Epithelial cell of proximal tubule (primary cell): ENCODE measurements at regions not wholly inside any gene's neighbourhood (a gene's known extent, or its start where the extent isn't known, plus 50 kb on each side); places are given as distances from the start of the nearest gene placed in this dataset.

Source experiments
- DNase-seq: peaks from one replicate; pipeline ENCODE4 v3.0.0-alpha.2; 2011; ENCODE audit warnings: low read depth
- H3K4me3 ChIP-seq: 2 replicates; pipeline ENCODE4 v1.5.1; 2011; ENCODE audit warnings: low read depth, mild to moderate bottlenecking, low read length
- CTCF ChIP-seq: conservative IDR thresholded peaks from 2 replicates; pipeline ENCODE4 v1.5.1; 2012; ENCODE audit warnings: low read depth, mild to moderate bottlenecking, low read length

DNA sequence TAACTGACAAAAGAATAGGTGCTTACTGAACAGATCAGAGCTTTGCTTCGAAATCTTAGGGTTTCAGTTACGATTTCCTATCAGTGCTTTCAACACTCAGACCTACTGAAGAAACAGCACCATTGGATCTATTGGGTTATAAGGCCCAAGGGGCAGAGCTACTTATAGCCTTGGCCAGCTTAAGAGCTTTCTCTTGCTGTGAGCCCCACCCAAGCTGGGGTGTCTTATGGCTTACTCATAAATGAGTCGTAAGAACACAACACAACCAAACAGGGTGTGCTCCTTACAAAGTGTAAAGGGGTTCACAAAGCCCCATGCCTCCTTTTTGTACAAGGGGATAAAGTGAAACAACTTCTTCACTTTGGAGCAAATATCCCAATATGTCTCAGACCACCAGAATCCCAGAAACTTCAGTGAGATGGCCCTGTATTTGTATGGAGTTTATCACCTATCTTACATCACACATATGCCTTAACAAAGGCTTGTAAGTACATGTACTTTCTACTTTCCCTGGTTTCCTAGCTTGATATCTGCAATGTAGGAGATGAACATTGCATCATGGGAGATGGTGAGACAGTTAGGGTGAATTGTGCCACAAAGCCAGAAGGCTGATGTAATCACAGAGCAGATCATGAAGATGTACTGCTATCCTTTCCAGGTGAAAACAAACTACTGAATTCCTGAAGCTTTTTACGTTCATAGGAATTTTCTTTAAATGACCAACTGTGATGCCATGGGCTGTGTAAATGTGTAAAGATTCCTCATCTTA lies 115.5 kb upstream of the GLI2 start:
- no peak for DNase-seq
- H3K4me3 ChIP-seq, result no peak overlapping the region
- no peak for TF ChIP-seq CTCF

DNA sequence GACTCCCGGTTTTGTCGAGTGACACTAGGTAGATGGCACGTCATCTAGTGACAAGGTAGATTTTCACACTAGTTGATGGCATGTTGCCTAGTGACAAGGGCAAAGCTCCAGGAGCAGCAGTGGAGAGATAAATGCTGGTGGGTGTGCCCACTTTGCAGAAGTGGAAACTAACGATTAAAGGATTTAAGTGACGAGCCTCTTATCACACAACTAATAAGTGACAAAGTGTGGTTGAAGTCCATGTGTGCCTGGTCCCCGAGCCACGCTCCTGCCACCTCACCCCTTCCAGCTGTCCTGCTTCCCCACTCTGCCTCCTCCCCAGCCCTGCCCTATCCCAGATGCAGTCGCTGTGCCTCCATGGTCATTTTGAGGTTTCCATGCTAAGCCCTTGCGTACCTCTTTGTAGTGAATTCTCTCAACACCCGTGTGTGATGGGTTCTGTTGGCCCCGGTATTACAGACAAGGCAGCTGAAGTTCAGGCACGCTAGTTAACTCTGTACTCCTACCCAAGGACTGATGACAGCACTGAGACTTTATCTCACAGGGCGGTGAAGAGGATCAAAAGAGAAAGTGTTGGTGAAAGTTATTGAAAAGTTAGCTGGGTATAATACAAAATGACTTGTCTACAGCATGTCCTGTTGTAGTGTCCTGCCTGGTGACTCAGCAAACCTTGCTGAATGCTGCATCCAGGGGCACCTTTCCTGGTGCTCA lies 113.4 kb upstream of the GLI2 start:
- H3K4me3 ChIP-seq, result no peak overlapping the region
- no peak for DNase-seq
- no peak for TF ChIP-seq CTCF

- no peak for TF ChIP-seq CTCF
- no peak overlapping the region for H3K4me3 ChIP-seq
- DNase-seq, result no peak
Measured at GRCh38 chr2:120622886-120623753, 112.5 kb upstream of the GLI2 start.

GRCh38 chr2:120624061-120624737 lies 111.5 kb upstream of the GLI2 start:
- H3K4me3 ChIP-seq, result no peak overlapping the region
- no peak for DNase-seq
- TF ChIP-seq CTCF, result no peak

DNA sequence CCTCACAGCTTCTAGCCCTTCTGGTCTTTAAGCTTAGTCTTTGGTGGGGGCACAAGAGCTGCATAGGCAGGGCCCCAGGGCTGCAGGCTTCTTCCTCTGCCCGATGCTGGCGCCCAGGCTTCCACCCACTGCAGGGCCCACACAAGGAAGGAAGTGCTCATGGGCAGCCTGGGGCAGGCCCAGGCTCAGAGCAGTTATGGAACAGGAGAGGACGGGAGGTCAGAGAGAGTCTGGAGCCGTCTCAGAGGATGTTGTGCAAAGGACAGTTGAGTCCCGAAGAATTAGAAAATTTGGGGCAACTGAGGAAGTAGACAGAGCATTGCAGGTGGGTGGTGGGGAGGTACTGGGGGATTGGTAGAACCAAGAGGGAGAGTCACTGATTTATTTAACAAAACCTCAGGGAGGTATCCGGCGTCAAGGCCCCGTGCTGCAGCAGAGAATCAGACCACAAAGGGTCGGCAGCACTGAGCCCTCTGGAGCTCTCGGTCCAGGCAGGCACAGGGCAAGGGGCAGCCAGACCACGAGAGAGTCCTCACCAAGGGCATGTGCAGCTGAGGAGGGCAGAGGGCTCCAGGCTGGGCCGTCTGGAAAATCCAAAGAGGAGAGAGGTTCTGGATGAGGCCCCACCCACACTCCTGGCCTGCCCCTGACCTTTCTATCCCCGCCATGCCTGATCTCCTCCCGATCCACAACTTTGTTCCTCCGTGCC lies 110.8 kb upstream of the GLI2 start:
- no peak for TF ChIP-seq CTCF

DNA sequence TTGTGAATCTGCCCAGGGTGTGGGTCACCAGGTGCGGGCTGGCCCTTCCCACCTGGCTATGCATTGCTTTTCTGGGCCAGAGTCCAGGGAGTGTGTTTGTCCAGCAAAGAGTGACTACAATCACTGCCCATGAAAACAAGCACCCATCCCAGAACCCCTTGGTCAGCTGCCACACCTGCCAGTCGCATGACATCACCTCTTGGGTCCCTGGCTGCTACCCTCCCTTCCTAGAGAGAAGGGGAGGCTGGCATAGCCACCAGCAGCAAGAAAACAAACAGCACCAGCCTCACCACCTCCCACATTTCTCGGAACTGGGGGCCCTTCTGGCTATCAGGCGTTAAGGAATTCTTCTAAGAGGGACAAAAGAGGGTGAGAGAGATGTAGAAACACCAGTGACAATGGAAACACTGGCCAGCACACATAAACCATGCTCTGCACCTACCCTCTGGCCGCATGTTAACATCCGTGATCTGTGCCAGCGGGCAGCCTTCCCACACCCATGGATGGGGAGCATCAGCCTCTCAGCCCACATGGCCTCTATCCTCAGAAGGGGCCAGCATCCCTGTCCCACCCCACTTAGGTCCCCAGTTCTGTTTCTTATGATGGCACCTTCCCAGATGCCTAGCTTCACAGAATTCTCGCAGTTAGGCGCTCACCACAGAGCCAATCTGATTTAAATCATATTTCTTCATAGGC lies 109.7 kb upstream of the GLI2 start:
- TF ChIP-seq CTCF, result no peak
- H3K4me3 ChIP-seq, result no peak overlapping the region
- peak; percentile 9 for DNase-seq

More for the DNA sequence above, 110.8 kb upstream of the GLI2 start:
- H3K4me3 ChIP-seq, result no peak overlapping the region
- DNase-seq, result no peak
